AG09319 (cell line): ENCODE measurements at regions not wholly inside any gene's neighbourhood (a gene's known extent, or its start where the extent isn't known, plus 50 kb on each side); places are given as distances from the start of the nearest gene placed in this dataset.

Source experiments
- DNase-seq: peaks from one replicate; pipeline ENCODE4 v3.0.0-alpha.2; 2010; ENCODE audit warnings: low read depth; ENCODE audit errors: extremely low read depth
- CTCF ChIP-seq: IDR thresholded peaks from 2 replicates; pipeline ENCODE4 v1.5.1; 2011; ENCODE audit warnings: low read depth, mild to moderate bottlenecking, inconsistent platforms, low read length, moderate library complexity

GRCh38 chr3:31466866-31467265 lies 65.9 kb upstream of the STT3B start:
- TF ChIP-seq CTCF = no peak
- no peak for DNase-seq

DNA sequence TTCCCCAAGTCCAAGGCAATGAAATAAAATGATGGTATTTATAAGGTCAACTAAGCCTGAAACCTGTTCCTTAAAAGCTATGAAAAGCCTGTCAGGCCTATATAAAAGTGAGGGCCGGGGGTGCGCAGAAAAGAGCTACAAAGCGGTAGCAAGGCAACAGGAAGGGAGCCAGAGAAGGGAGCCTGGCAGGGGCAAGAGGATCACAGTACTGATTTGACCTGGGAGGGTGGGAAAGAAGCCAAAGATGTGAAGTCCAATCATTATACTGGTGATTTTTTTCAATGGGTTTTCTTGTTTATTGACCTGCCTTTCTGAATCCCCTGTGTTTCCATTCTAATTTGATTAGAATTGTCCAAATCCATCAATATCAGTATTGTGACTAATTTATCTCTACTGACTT lies 64.3 kb upstream of the STT3B start:
- no peak for DNase-seq
- no peak for TF ChIP-seq CTCF

DNA sequence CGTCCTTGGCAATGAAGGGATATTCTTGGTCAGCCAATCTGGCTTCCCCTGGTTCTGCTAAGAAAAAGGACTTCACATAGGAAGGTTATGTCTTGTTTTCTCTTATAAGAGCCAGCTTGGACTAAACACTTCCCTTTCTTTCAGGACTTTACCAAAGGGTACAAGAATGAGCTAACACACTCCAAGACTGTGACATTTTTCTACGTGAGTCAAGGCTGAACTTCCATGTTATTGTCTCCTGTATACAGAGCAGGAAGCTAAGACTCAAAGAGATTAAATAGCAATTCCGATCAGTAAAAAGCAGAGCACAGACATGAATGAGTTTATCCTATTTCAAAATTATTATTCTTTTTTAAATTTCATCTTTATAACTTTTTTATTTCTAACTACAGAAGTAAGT lies 63.3 kb upstream of the STT3B start:
- no peak for TF ChIP-seq CTCF
- no peak for DNase-seq

GRCh38 chr3:31472479-31473390 lies 60.0 kb upstream of the STT3B start:
- no peak for DNase-seq
- TF ChIP-seq CTCF = no peak

DNA sequence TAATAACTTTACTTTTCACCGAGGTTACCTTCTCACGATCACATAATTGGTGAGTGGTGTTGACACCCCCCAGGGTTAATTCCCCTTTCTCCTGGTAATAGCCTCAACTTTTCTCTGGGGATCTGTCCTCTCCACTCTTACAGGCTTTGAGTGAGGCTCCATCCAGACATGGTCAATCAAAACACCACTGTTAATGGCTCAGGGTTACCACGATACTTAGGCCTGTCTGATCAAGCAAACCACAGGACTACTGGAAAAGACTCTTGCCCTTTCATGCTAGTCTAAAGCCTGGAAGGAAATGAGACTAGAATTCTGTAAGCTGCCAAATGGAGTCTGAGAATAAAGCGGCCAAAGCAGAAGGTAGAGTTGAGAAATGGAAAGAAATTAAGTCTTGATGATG lies 56.5 kb upstream of the STT3B start:
- no peak for TF ChIP-seq CTCF
- no peak for DNase-seq

DNA sequence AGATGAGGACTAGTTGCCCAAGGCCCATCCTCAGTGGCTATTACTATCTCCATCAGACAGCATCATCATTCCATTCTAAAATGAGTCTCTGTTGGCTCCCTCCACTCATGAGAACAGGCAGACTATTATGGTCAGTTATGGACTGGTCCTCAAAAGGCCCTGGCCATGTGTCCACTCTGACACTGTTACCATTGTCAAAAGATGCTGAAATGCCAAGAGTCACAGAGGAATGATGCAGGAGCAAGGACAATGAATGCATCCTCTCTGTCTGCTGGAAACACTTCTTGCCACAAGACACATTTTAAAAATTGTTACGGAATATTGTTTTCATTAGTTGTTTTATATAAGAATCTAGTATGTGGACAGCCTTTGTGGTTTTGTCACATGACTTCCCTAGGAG lies 53.3 kb upstream of the STT3B start:
- no peak for DNase-seq
- TF ChIP-seq CTCF = no peak

DNA sequence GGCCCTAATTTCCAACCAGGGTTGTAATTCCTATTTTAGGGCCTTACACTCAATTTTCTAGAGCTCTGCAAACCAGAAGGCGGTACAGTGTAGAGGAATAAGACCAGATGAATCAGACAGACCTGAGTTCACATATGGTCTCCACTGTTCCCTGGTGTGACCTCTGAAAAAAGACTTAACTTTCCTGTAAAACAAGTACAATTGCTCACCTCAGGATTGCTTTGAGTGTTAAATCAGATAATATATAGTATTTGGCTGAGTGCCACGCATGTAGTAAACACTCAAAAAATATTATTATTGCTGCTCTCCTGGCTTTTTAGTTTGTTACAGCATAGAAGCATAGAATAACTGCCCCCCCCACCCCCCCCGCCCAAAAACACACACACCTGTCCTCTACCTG lies 51.0 kb upstream of the STT3B start:
- no peak for DNase-seq
- TF ChIP-seq CTCF = no peak
